ENCODE measurements at regions not wholly inside any gene's neighbourhood (a gene's known extent, or its start where the extent isn't known, plus 50 kb on each side); places are given as distances from the start of the nearest gene placed in this dataset.

- DNase-seq (ENCODE audit: low read depth, low spot score): no peak
- Histone ChIP-seq H3K27ac (ENCODE audit: low read depth, low read length) (no peak overlapping the region), H3K9me3 (ENCODE audit: control insufficient read depth, insufficient read depth, low read length) (no peaks in the 10 kb centered on the region), H3K27me3 (ENCODE audit: control insufficient read depth, insufficient read depth, low read length) (peaks cover 4% of the 10 kb centered on the region), H3K4me3 (ENCODE audit: low read depth, low read length) (no peak overlapping the region)
- TF ChIP-seq, protein P1, sequence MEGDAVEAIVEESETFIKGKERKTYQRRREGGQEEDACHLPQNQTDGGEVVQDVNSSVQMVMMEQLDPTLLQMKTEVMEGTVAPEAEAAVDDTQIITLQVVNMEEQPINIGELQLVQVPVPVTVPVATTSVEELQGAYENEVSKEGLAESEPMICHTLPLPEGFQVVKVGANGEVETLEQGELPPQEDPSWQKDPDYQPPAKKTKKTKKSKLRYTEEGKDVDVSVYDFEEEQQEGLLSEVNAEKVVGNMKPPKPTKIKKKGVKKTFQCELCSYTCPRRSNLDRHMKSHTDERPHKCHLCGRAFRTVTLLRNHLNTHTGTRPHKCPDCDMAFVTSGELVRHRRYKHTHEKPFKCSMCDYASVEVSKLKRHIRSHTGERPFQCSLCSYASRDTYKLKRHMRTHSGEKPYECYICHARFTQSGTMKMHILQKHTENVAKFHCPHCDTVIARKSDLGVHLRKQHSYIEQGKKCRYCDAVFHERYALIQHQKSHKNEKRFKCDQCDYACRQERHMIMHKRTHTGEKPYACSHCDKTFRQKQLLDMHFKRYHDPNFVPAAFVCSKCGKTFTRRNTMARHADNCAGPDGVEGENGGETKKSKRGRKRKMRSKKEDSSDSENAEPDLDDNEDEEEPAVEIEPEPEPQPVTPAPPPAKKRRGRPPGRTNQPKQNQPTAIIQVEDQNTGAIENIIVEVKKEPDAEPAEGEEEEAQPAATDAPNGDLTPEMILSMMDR (IDR thresholded peaks at IDR 0.05; ENCODE audit: low read depth, low read length): no peak
- CTCF ChIA-PET: interaction anchor here (1.0 kb wide), 1 partner anchor 9 kb away, joined by 5 read pairs; no protein-coding TSS in a partner anchor
- POLR2A ChIA-PET: no interaction called here
These were observed 435.9 kb upstream of the RBMS3 start for GRCh38 chr3:28845006-28845324.

- DNase-seq (ENCODE audit: low read depth, low spot score): no peak
- Histone ChIP-seq H3K27ac (ENCODE audit: low read depth, low read length) (no peak overlapping the region), H3K4me3 (ENCODE audit: low read depth, low read length) (no peak overlapping the region), H3K9me3 (ENCODE audit: control insufficient read depth, insufficient read depth, low read length) (no peaks in the 10 kb centered on the region), H3K27me3 (ENCODE audit: control insufficient read depth, insufficient read depth, low read length) (peaks cover 4% of the 10 kb centered on the region)
- ChIA-PET POLR2A (no interaction called here), CTCF (no interaction called here)
- TF ChIP-seq, protein P1 (IDR thresholded peaks at IDR 0.05; ENCODE audit: low read depth, low read length): no peak
These were observed 433.8 kb upstream of the RBMS3 start for GRCh38 chr3:28846971-28847478.

DNA sequence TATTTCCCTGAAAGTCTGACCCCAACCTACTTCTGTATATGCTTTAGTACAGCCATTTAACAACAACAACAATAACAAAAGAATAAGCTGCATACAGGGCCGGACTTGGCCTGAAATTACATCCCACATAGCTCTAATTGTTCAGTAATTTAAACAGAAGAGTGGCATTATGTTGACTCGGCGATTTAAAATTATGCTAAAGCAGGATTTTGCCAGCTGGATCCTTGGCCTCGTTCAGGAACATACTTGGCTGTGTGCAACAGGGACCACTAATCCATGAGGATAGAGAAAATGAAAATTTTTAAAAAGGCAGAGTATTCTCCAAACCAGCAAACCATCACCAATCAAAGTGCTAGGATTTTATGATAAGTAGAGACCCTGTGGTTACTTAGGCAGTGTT lies 433.1 kb upstream of the RBMS3 start:
- ChIA-PET CTCF (no interaction called here), POLR2A (no interaction called here)
- no peak overlapping the region for H3K27ac ChIP-seq (ENCODE audit: low read depth, low read length)

DNA sequence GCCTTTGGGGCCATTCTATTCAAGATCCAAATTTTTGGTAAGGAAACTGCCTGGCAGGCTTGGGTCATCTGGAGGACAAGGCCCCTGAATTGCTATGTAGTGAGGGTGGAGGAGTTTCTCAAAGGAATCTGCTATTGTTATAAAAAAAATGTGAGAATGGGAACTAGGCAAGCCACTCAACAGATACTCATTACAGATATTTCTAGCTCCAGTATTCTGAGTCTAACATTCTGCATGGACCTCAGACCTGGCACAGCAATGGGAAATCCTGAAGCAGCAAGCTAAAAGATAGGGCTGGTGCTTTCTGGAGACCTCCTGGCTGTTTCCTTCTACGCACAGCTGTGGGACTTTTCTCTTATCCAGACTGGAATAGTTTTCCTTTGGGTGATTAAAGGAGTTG lies 430.7 kb upstream of the RBMS3 start:
- Histone ChIP-seq H3K9me3 (ENCODE audit: control insufficient read depth, insufficient read depth, low read length) (no peaks in the 10 kb centered on the region), H3K27me3 (ENCODE audit: control insufficient read depth, insufficient read depth, low read length) (peaks cover 4% of the 10 kb centered on the region), H3K27ac (ENCODE audit: low read depth, low read length) (no peak overlapping the region), H3K4me3 (ENCODE audit: low read depth, low read length) (no peak overlapping the region)
- POLR2A ChIA-PET: no interaction called here
- DNase-seq (ENCODE audit: low read depth, low spot score): no peak
- CTCF ChIA-PET: no interaction called here
- TF ChIP-seq, protein P1 (IDR thresholded peaks at IDR 0.05; ENCODE audit: low read depth, low read length): no peak

More for the DNA sequence above, 433.1 kb upstream of the RBMS3 start:
- no peak for DNase-seq (ENCODE audit: low read depth, low spot score)
- Histone ChIP-seq H3K27me3 (ENCODE audit: control insufficient read depth, insufficient read depth, low read length) (peaks cover 4% of the 10 kb centered on the region), H3K4me3 (ENCODE audit: low read depth, low read length) (no peak overlapping the region), H3K9me3 (ENCODE audit: control insufficient read depth, insufficient read depth, low read length) (no peaks in the 10 kb centered on the region)
- TF ChIP-seq, protein P1 (IDR thresholded peaks at IDR 0.05; ENCODE audit: low read depth, low read length): no peak

GRCh38 chr3:28853830-28854229 lies 427.0 kb upstream of the RBMS3 start:
- ChIA-PET CTCF (interaction anchor here (0.6 to 1.9 kb wide), 10 partner anchors 9 to 914 kb away, joined by 3 to 7 read pairs (median 4); partner anchors contain the start of gene RBMS3), POLR2A (no interaction called here)
- Histone ChIP-seq H3K27ac (ENCODE audit: low read depth, low read length) (no peak overlapping the region), H3K4me3 (ENCODE audit: low read depth, low read length) (no peak overlapping the region), H3K27me3 (ENCODE audit: control insufficient read depth, insufficient read depth, low read length) (peaks cover 2% of the 10 kb centered on the region), H3K9me3 (ENCODE audit: control insufficient read depth, insufficient read depth, low read length) (no peaks in the 10 kb centered on the region)
- DNase-seq (ENCODE audit: low read depth, low spot score): no peak
- TF ChIP-seq, protein P1 (IDR thresholded peaks at IDR 0.05; ENCODE audit: low read depth, low read length): peak; percentile 25; the same call in 1 of the 2 replicates
